Endothelial cell of umbilical vein (primary cell): ENCODE measurements at regions not wholly inside any gene's neighbourhood (a gene's known extent, or its start where the extent isn't known, plus 50 kb on each side); places are given as distances from the start of the nearest gene placed in this dataset.

ENCODE experiments used
- BruUV-seq: library from RNA; stranded (reverse); fragments of 400-500 nt; replicated peaks from 2 replicates; lab custom pipeline; 2021; lab: Mats Ljungman, UMichigan
- CTCF ChIA-PET: fragments of 300-600, 350-600 bp; sonication (Branson Sonifier 250); formaldehyde crosslinking; loops from one replicate; lab custom pipeline; 2021; ENCODE audit warnings: antibody characterized with exemption, inconsistent platforms; lab: Charles Lee
- POLR2A ChIA-PET: fragments of 300-600, 350-600 bp; sonication (Branson Sonifier 250); formaldehyde crosslinking; loops from one replicate; lab custom pipeline; 2021; ENCODE audit warnings: antibody characterized with exemption, inconsistent platforms; lab: Charles Lee
- DNase-seq: peaks from one replicate; pipeline ENCODE4 v3.0.0-alpha.2; 2011; ENCODE audit warnings: low read depth, low spot score
- FAIRE-seq: peaks from 2 replicates; lab custom pipeline; 2011; peaks lifted over from hg19 to GRCh38; lab: Jason Lieb, UNC
- H2AFZ ChIP-seq: 2 replicates; pipeline ENCODE4 v1.6.0; 2012; ENCODE audit warnings: low read depth, low read length, control low read depth, inconsistent platforms
- H3K27ac ChIP-seq: 2 replicates; pipeline ENCODE4 v1.5.1; 2011; ENCODE audit warnings: low read depth, mild to moderate bottlenecking, control low read depth, low read length, moderate library complexity; ENCODE audit not compliant: insufficient read depth
- H3K27me3 ChIP-seq, 2 experiments: 2 replicates each; pipeline versions ENCODE4 v1.6.0 to v1.6.1; 2011; ENCODE audit warnings: low read length in 2 of 2, mixed read lengths in 1 of 2; ENCODE audit not compliant: control insufficient read depth in 2 of 2, insufficient read depth in 2 of 2
- H3K36me3 ChIP-seq, 2 experiments: 2 replicates in 1 of 2; 3 replicates in 1 of 2; pipeline ENCODE4 v1.5.1; 2011; ENCODE audit warnings: low read length in 2 of 2, mild to moderate bottlenecking in 1 of 2, moderate library complexity in 1 of 2; ENCODE audit not compliant: control insufficient read depth in 2 of 2, insufficient read depth in 2 of 2; ENCODE audit errors: extremely low read depth in 1 of 2
- H3K4me1 ChIP-seq: 3 replicates; pipeline ENCODE4 v1.5.1; 2011; ENCODE audit warnings: mild to moderate bottlenecking, low read length; ENCODE audit not compliant: control insufficient read depth, insufficient read depth; ENCODE audit errors: extremely low read depth
- H3K4me2 ChIP-seq: 2 replicates; pipeline ENCODE4 v1.6.1; 2011; ENCODE audit warnings: low read length, control low read depth, mixed read lengths; ENCODE audit not compliant: insufficient read depth
- H3K4me3 ChIP-seq, 3 experiments: fragments of 200-600 bp in 1 of 3; sonication (generic), shearing (Covaris generic) in 1 of 3; replicated peaks in 1 of 3; 2 replicates each; pipeline ENCODE4 v1.5.1; 2011 to 2016; ENCODE audit warnings: control low read depth in 3 of 3, low read length in 3 of 3, mild to moderate bottlenecking in 2 of 3, inconsistent platforms in 1 of 3, low read depth in 1 of 3, moderate library complexity in 1 of 3; ENCODE audit not compliant: insufficient read depth in 1 of 3
- H3K79me2 ChIP-seq: 2 replicates; pipeline ENCODE4 v1.6.0; 2012; ENCODE audit warnings: low read length, inconsistent platforms; ENCODE audit not compliant: control insufficient read depth, insufficient read depth
- H3K9ac ChIP-seq: replicated peaks from 2 replicates; pipeline ENCODE3; 2011; ENCODE audit warnings: low read length, control low read depth; ENCODE audit not compliant: insufficient read depth; ENCODE audit errors: extremely low read depth
- H3K9me1 ChIP-seq: replicated peaks from 3 replicates; pipeline ENCODE4 v1.6.0; 2011; ENCODE audit warnings: mild to moderate bottlenecking, low read length; ENCODE audit not compliant: control insufficient read depth, insufficient read depth; ENCODE audit errors: extremely low read depth
- H3K9me3 ChIP-seq: replicated peaks from 2 replicates; pipeline ENCODE4 v1.5.1; 2012; ENCODE audit warnings: low read length, inconsistent platforms; ENCODE audit not compliant: control insufficient read depth, insufficient read depth
- H4K20me1 ChIP-seq: replicated peaks from 2 replicates; pipeline ENCODE3; 2011; ENCODE audit warnings: mild to moderate bottlenecking, low read length; ENCODE audit not compliant: control insufficient read depth, insufficient read depth; ENCODE audit errors: extremely low read depth
- EZH2 ChIP-seq: IDR thresholded peaks from 2 replicates; pipeline ENCODE4 v1.6.1; 2012; ENCODE audit warnings: borderline replicate concordance, low read depth, mild to moderate bottlenecking, moderate library complexity, low read length, inconsistent platforms; ENCODE audit not compliant: severe bottlenecking
- FOS ChIP-seq: IDR thresholded peaks from 2 replicates; pipeline ENCODE4 v1.6.1; 2011; ENCODE audit warnings: mild to moderate bottlenecking, low read length, moderate library complexity, borderline replicate concordance; ENCODE audit not compliant: insufficient read depth
- GATA2 ChIP-seq: IDR thresholded peaks from 2 replicates; pipeline ENCODE4 v1.7.0; 2011; ENCODE audit warnings: low read depth, mild to moderate bottlenecking, moderate library complexity, mixed read lengths, low read length; ENCODE audit not compliant: insufficient read length, insufficient read depth
- dilution Hi-C: fragments of 300-500 bp; cut with MboI; formaldehyde crosslinking; loops from one replicate; pipeline ENCODE4 v1.15.0; 2019; ENCODE audit warnings: low sequenced_read_pairs; ENCODE audit not compliant: extremely low pct_ligation_motif_present
- intact Hi-C: fragments of 100-400 bp; cut with micrococcal nuclease; formaldehyde crosslinking; loops from one replicate; pipeline ENCODE4 v1.10.0; 2022
- TF ChIP-seq, protein P1 (sequence below): IDR thresholded peaks from 2 replicates; pipeline ENCODE4 v1.6.1; 2011; ENCODE audit not compliant: insufficient read depth, insufficient read length
- TF ChIP-seq, protein P2 (sequence below), 2 donors: IDR thresholded peaks; 1 replicate in 1 of 2; 2 replicates in 1 of 2; pipeline ENCODE4 v1.5.1; 2011; ENCODE audit warnings: low read length in 2 of 2, mild to moderate bottlenecking in 2 of 2, moderate library complexity in 2 of 2, control low read depth in 1 of 2, inconsistent platforms in 1 of 2, low read depth in 1 of 2; ENCODE audit not compliant: insufficient read depth in 1 of 2; ENCODE audit errors: extremely low read depth in 1 of 2

DNA sequence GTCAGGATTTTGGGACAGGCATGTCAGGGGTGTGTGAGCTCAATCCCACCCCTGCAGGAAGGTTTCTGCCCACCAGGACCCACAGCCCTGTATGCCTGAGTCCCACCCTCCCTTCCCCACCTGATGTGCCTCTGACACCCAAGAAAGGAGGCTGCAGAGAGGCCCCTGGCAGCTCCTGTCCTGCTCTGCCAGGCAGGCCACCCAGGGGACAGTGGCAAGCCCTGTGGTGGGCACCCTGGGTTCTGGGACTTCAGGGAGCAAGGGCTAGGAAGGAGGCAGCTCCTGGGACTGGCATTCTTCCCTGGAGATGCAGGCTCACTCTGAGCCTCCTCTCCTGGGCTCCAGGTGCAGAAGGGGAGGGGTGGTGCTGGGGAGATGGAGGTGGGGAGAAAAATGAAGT lies 234.5 kb upstream of the B3GAT1 start:
- no peak overlapping the region for H2AFZ ChIP-seq
- POLR2A ChIA-PET = no interaction called here
- no peaks in the 10 kb centered on the region for H3K79me2 ChIP-seq
- H3K9ac ChIP-seq = no peak overlapping the region
- no peaks in the 10 kb centered on the region for H3K36me3 ChIP-seq
- no peak overlapping the region for H3K4me2 ChIP-seq
- CTCF ChIA-PET = no interaction called here
- intact Hi-C loops = no loop called here
- no peaks in the 10 kb centered on the region for H3K9me1 ChIP-seq
- no peak overlapping the region for H3K27ac ChIP-seq
- DNase-seq (no peak), FAIRE-seq (no peak)
- no peaks in the 10 kb centered on the region for H3K9me3 ChIP-seq
- dilution Hi-C loops = no loop called here
- TF ChIP-seq, protein P1, sequence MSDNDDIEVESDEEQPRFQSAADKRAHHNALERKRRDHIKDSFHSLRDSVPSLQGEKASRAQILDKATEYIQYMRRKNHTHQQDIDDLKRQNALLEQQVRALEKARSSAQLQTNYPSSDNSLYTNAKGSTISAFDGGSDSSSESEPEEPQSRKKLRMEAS = no peak
- TF ChIP-seq GATA2 (no peak), EZH2 (no peak), FOS (no peak)
- H3K27me3 ChIP-seq = no peaks in the 10 kb centered on the region
- no peak overlapping the region for H3K4me3 ChIP-seq
- no TSS peak for BruUV-seq
- no peaks in the 10 kb centered on the region for H3K4me1 ChIP-seq
- H4K20me1 ChIP-seq = no peaks in the 10 kb centered on the region

DNA sequence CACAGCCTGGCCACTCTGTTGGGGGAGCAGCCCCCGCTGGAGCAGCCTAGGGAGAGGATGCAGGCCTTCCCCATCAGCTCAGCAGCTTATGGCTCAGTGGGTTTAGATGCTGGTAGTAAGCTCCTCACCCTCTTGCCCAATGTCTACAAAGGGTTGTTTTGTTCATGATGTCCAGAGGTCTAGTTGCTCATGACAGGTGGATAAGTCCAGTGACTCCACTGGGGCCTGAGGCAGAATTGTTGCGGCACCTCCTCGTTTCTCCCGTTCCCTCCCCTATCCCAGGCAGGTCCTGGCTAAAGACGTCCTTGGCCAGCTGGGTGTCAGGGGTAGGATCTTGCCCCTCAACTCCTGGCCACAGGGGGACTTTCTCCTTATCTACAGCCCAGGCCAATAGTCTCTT lies 233.5 kb upstream of the B3GAT1 start:
- intact Hi-C loops (no loop called here), dilution Hi-C loops (no loop called here)
- ChIA-PET POLR2A (no interaction called here), CTCF (no interaction called here)
- H3K36me3 ChIP-seq = no peaks in the 10 kb centered on the region
- TF ChIP-seq, protein P2, sequence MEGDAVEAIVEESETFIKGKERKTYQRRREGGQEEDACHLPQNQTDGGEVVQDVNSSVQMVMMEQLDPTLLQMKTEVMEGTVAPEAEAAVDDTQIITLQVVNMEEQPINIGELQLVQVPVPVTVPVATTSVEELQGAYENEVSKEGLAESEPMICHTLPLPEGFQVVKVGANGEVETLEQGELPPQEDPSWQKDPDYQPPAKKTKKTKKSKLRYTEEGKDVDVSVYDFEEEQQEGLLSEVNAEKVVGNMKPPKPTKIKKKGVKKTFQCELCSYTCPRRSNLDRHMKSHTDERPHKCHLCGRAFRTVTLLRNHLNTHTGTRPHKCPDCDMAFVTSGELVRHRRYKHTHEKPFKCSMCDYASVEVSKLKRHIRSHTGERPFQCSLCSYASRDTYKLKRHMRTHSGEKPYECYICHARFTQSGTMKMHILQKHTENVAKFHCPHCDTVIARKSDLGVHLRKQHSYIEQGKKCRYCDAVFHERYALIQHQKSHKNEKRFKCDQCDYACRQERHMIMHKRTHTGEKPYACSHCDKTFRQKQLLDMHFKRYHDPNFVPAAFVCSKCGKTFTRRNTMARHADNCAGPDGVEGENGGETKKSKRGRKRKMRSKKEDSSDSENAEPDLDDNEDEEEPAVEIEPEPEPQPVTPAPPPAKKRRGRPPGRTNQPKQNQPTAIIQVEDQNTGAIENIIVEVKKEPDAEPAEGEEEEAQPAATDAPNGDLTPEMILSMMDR (IDR thresholded peaks at IDR 0.05; ENCODE audit: extremely low read depth in 1 of 2, insufficient read depth in 1 of 2, low read depth in 1 of 2, low read length in 2 of 2) = no peak
- TF ChIP-seq FOS = no peak
- H3K27me3 ChIP-seq = no peaks in the 10 kb centered on the region
- H4K20me1 ChIP-seq = no peaks in the 10 kb centered on the region
- H3K4me2 ChIP-seq = no peak overlapping the region
- H2AFZ ChIP-seq = no peak overlapping the region
- H3K9me1 ChIP-seq = no peaks in the 10 kb centered on the region
- DNase-seq (no peak), FAIRE-seq (no peak)
- no TSS peak for BruUV-seq
- no peak overlapping the region for H3K4me3 ChIP-seq
- no peak overlapping the region for H3K27ac ChIP-seq
- H3K9ac ChIP-seq = no peak overlapping the region
- H3K4me1 ChIP-seq = no peaks in the 10 kb centered on the region
- H3K79me2 ChIP-seq = no peaks in the 10 kb centered on the region
- no peaks in the 10 kb centered on the region for H3K9me3 ChIP-seq
